Type B pancreatic cell (in vitro differentiated cells): ENCODE measurements at regions not wholly inside any gene's neighbourhood (a gene's known extent, or its start where the extent isn't known, plus 50 kb on each side); places are given as distances from the start of the nearest gene placed in this dataset.

ENCODE experiments used
- DNase-seq: peaks from one replicate; pipeline ENCODE4 v3.0.0; 2021; ENCODE audit warnings: mixed read lengths; ENCODE audit not compliant: unreplicated experiment; ENCODE audit errors: extremely low spot score
- H3K27ac Mint-ChIP-seq: 2 replicates; pipeline ENCODE4 v1.8.0; 2021; ENCODE audit warnings: mild to moderate bottlenecking, mixed read lengths
- H3K27me3 Mint-ChIP-seq: 2 replicates; pipeline ENCODE4 v1.8.0; 2021; ENCODE audit warnings: mixed read lengths
- H3K36me3 Mint-ChIP-seq: 2 replicates; pipeline ENCODE4 v1.8.0; 2021; ENCODE audit warnings: mixed read lengths
- H3K4me1 Mint-ChIP-seq: one replicate; pipeline ENCODE4 v1.8.0; 2021; ENCODE audit warnings: mixed read lengths; ENCODE audit not compliant: unreplicated experiment
- H3K4me3 Mint-ChIP-seq: 2 replicates; pipeline ENCODE4 v1.8.0; 2021; ENCODE audit warnings: mild to moderate bottlenecking, mixed read lengths
- H3K9me3 Mint-ChIP-seq: 2 replicates; pipeline ENCODE4 v1.8.0; 2021; ENCODE audit warnings: mixed read lengths
- CTCF ChIP-seq: fragments of 200-600 bp; sonication (generic); conservative IDR thresholded peaks from 2 replicates; pipeline ENCODE4 v1.5.0; 2021; ENCODE audit warnings: antibody characterized with exemption, mild to moderate bottlenecking

GRCh38 chr14:48731260-48731659 lies 854.9 kb downstream of the RPS29 start:
- DNase-seq, result no peak
- no peaks in the 10 kb centered on the region for H3K27me3 Mint-ChIP-seq
- H3K9me3 Mint-ChIP-seq, result no peaks in the 10 kb centered on the region
- H3K36me3 Mint-ChIP-seq, result no peaks in the 10 kb centered on the region
- H3K27ac Mint-ChIP-seq, result no peak overlapping the region
- TF ChIP-seq CTCF, result no peak
- H3K4me1 Mint-ChIP-seq, result no peaks in the 10 kb centered on the region
- H3K4me3 Mint-ChIP-seq, result no peak overlapping the region

GRCh38 chr14:48726080-48726642 lies 860.0 kb downstream of the RPS29 start:
- no peak for DNase-seq
- Mint-ChIP-seq H3K4me3 (no peak overlapping the region), H3K4me1 (no peaks in the 10 kb centered on the region), H3K27ac (no peak overlapping the region), H3K27me3 (no peaks in the 10 kb centered on the region), H3K36me3 (no peaks in the 10 kb centered on the region), H3K9me3 (no peaks in the 10 kb centered on the region)
- no peak for TF ChIP-seq CTCF

- H3K4me3 Mint-ChIP-seq, result no peak overlapping the region
- no peaks in the 10 kb centered on the region for H3K4me1 Mint-ChIP-seq
- TF ChIP-seq CTCF, result no peak
- no peaks in the 10 kb centered on the region for H3K36me3 Mint-ChIP-seq
- DNase-seq, result no peak
- no peaks in the 10 kb centered on the region for H3K9me3 Mint-ChIP-seq
- H3K27ac Mint-ChIP-seq, result no peak overlapping the region
- H3K27me3 Mint-ChIP-seq, result no peaks in the 10 kb centered on the region
These were observed 861.0 kb downstream of the RPS29 start for GRCh38 chr14:48725051-48725734.

GRCh38 chr14:48723841-48724495 lies 862.2 kb downstream of the RPS29 start:
- Mint-ChIP-seq H3K4me3 (no peak overlapping the region), H3K27me3 (no peaks in the 10 kb centered on the region), H3K9me3 (no peaks in the 10 kb centered on the region), H3K4me1 (no peaks in the 10 kb centered on the region), H3K36me3 (no peaks in the 10 kb centered on the region), H3K27ac (no peak overlapping the region)
- DNase-seq, result no peak
- TF ChIP-seq CTCF, result no peak

GRCh38 chr14:48714366-48714765 lies 871.8 kb downstream of the RPS29 start:
- no peak overlapping the region for H3K4me3 Mint-ChIP-seq
- H3K27ac Mint-ChIP-seq, result no peak overlapping the region
- no peak for DNase-seq
- H3K27me3 Mint-ChIP-seq, result no peaks in the 10 kb centered on the region
- no peaks in the 10 kb centered on the region for H3K36me3 Mint-ChIP-seq
- H3K4me1 Mint-ChIP-seq, result no peaks in the 10 kb centered on the region
- H3K9me3 Mint-ChIP-seq, result no peaks in the 10 kb centered on the region
- TF ChIP-seq CTCF, result no peak
